Astrocyte of the cerebellum (primary cell): ENCODE measurements at regions not wholly inside any gene's neighbourhood (a gene's known extent, or its start where the extent isn't known, plus 50 kb on each side); places are given as distances from the start of the nearest gene placed in this dataset.

ENCODE experiments used
- DNase-seq: peaks from one replicate; pipeline ENCODE4 v3.0.0-alpha.2; 2011; ENCODE audit warnings: low read depth
- H3K4me3 ChIP-seq: 2 replicates; pipeline ENCODE4 v1.5.1; 2011; ENCODE audit warnings: mild to moderate bottlenecking, low read depth, low read length, moderate library complexity
- CTCF ChIP-seq: IDR thresholded peaks from 2 replicates; pipeline ENCODE4 v1.5.1; 2012; ENCODE audit warnings: low read length, low read depth, moderate library complexity, mild to moderate bottlenecking; ENCODE audit errors: missing control alignments
- in situ Hi-C: cut with HindIII; loops from 2 replicates; pipeline ENCODE4 v1.10.0; 2017; ENCODE audit warnings: low sequenced_read_pairs

- in situ Hi-C loops: loop anchor here (5.0 kb wide), 2 partner anchors 60 to 215 kb away; no protein-coding TSS in a partner anchor
- DNase-seq: peak; percentile 55
- TF ChIP-seq CTCF: peak; percentile 78
- peak overlapping the region; percentile 44 for H3K4me3 ChIP-seq
These were observed 65.8 kb upstream of the ARMC2 start for GRCh38 chr6:108782179-108783041.

GRCh38 chr6:108785653-108786052, 62.6 kb upstream of the ARMC2 start:
- in situ Hi-C loops: no loop called here
- no peak for DNase-seq
- no peak for TF ChIP-seq CTCF
- H3K4me3 ChIP-seq: no peak overlapping the region

- in situ Hi-C loops: no loop called here
- DNase-seq: no peak
- no peak for TF ChIP-seq CTCF
- H3K4me3 ChIP-seq: no peak overlapping the region
These were observed 59.8 kb upstream of the ARMC2 start for GRCh38 chr6:108788416-108788815.

GRCh38 chr6:108789475-108789874, 58.7 kb upstream of the ARMC2 start:
- no peak for DNase-seq
- no peak overlapping the region for H3K4me3 ChIP-seq
- no peak for TF ChIP-seq CTCF
- in situ Hi-C loops: no loop called here

- in situ Hi-C loops: no loop called here
- DNase-seq: no peak
- H3K4me3 ChIP-seq: no peak overlapping the region
- TF ChIP-seq CTCF: no peak
These were observed 56.5 kb upstream of the ARMC2 start for GRCh38 chr6:108791700-108792099.

GRCh38 chr6:108793516-108794251, 54.5 kb upstream of the ARMC2 start:
- DNase-seq: no peak
- H3K4me3 ChIP-seq: no peak overlapping the region
- in situ Hi-C loops: no loop called here
- TF ChIP-seq CTCF: no peak
